HEK293 (cell line): ENCODE measurements at regions not wholly inside any gene's neighbourhood (a gene's known extent, or its start where the extent isn't known, plus 50 kb on each side); places are given as distances from the start of the nearest gene placed in this dataset.

ENCODE experiments used
- CTCF ChIA-PET: fragments of 350-600 bp; formaldehyde crosslinking; extraction: SDS; loops from one replicate; lab custom pipeline; 2021; ENCODE audit warnings: antibody characterized with exemption; lab: Yijun Ruan, JAX
- POLR2A ChIA-PET: fragments of 300-600 bp; formaldehyde crosslinking; extraction: SDS; loops from one replicate; lab custom pipeline; 2020; ENCODE audit warnings: antibody characterized with exemption, inconsistent platforms; lab: Yijun Ruan, JAX
- H3K27ac ChIP-seq: fragments of 200-500 bp; sonication (Bioruptor generic); 2 replicates; pipeline ENCODE4 v1.5.1; 2014; ENCODE audit warnings: low read depth, low read length, control low read depth, inconsistent platforms; ENCODE audit errors: extremely low read depth
- H3K36me3 ChIP-seq, 2 experiments: fragments of 200-500 bp in 1 of 2; sonication (Bioruptor generic) in 1 of 2; 1 replicate in 1 of 2; 2 replicates in 1 of 2; pipeline ENCODE4 v1.5.1; 2014 to 2017; ENCODE audit warnings: inconsistent platforms in 2 of 2, low read length in 2 of 2; ENCODE audit not compliant: control insufficient read depth in 2 of 2, insufficient read depth in 1 of 2
- H3K4me1 ChIP-seq: fragments of 200-500 bp; sonication (Bioruptor generic); 2 replicates; pipeline ENCODE4 v1.5.1; 2014; ENCODE audit warnings: mild to moderate bottlenecking, low read length, inconsistent platforms; ENCODE audit not compliant: control insufficient read depth, insufficient read depth
- H3K4me3 ChIP-seq: 2 replicates; pipeline ENCODE4 v1.5.1; 2011; ENCODE audit warnings: low read depth, mild to moderate bottlenecking, control low read depth, low read length, moderate library complexity
- H3K9me3 ChIP-seq: fragments of 200-500 bp; sonication (Bioruptor generic); 2 replicates; pipeline ENCODE4 v1.5.1; 2014; ENCODE audit warnings: low read depth, low read length, inconsistent platforms; ENCODE audit not compliant: control insufficient read depth, insufficient read depth
- BCL11A ChIP-seq: fragments of 450-650 bp; formaldehyde crosslinking; IDR thresholded peaks from 2 replicates; pipeline ENCODE4 v1.5.1; 2016; ENCODE audit warnings: low read depth, missing biosample characterization, missing genetic modification characterization
- EGR2 ChIP-seq: fragments of 450-650 bp; formaldehyde crosslinking; IDR thresholded peaks from 2 replicates; pipeline ENCODE4 v1.5.1; 2016; ENCODE audit warnings: low read depth, missing biosample characterization, missing genetic modification characterization
- GLI2 ChIP-seq: fragments of 450-650 bp; formaldehyde crosslinking; IDR thresholded peaks from 2 replicates; pipeline ENCODE4; 2017; ENCODE audit warnings: missing biosample characterization, missing genetic modification characterization, low read depth, borderline replicate concordance
- SP7 ChIP-seq: fragments of 450-650 bp; formaldehyde crosslinking; IDR thresholded peaks from 2 replicates; pipeline ENCODE4 v1.5.1; 2016; ENCODE audit warnings: missing biosample characterization, missing genetic modification characterization
- ZBTB7A ChIP-seq: fragments of 450-650 bp; formaldehyde crosslinking; IDR thresholded peaks from 2 replicates; pipeline ENCODE4 v1.5.1; 2016; ENCODE audit warnings: low read depth, missing biosample characterization, missing genetic modification characterization
- ZEB2 ChIP-seq: fragments of 450-650 bp; formaldehyde crosslinking; IDR thresholded peaks from 2 replicates; pipeline ENCODE4 v1.5.1; 2016; ENCODE audit warnings: missing biosample characterization, missing genetic modification characterization
- ZNF133 ChIP-seq: fragments of 450-650 bp; formaldehyde crosslinking; IDR thresholded peaks from 2 replicates; pipeline ENCODE4 v1.5.1; 2016; ENCODE audit warnings: missing biosample characterization, missing genetic modification characterization
- ZNF184 ChIP-seq: fragments of 450-650 bp; IDR thresholded peaks from 2 replicates; pipeline ENCODE4 v1.5.1; 2018; ENCODE audit warnings: missing biosample characterization, mild to moderate bottlenecking, missing genetic modification characterization
- ZNF292 ChIP-seq: fragments of 450-650 bp; formaldehyde crosslinking; IDR thresholded peaks from 2 replicates; pipeline ENCODE4 v1.5.1; 2016; ENCODE audit warnings: low read depth, missing biosample characterization, missing genetic modification characterization, borderline replicate concordance
- ZNF510 ChIP-seq: fragments of 450-650 bp; formaldehyde crosslinking; IDR thresholded peaks from 2 replicates; pipeline ENCODE4 v1.5.1; 2018; ENCODE audit warnings: mild to moderate bottlenecking, missing genetic modification characterization, missing biosample characterization; ENCODE audit not compliant: insufficient replicate concordance
- ZNF585B ChIP-seq: fragments of 450-650 bp; formaldehyde crosslinking; IDR thresholded peaks from 2 replicates; pipeline ENCODE4 v1.5.1; 2016; ENCODE audit warnings: missing biosample characterization, missing genetic modification characterization
- ZNF600 ChIP-seq: fragments of 450-650 bp; formaldehyde crosslinking; IDR thresholded peaks from 2 replicates; pipeline ENCODE4 v1.5.1; 2016; ENCODE audit warnings: missing biosample characterization, missing genetic modification characterization
- ZNF629 ChIP-seq: fragments of 450-650 bp; formaldehyde crosslinking; IDR thresholded peaks from 2 replicates; pipeline ENCODE4 v1.5.1; 2017; ENCODE audit warnings: missing biosample characterization, missing genetic modification characterization
- ZNF830 ChIP-seq: fragments of 450-650 bp; IDR thresholded peaks from 2 replicates; pipeline ENCODE4 v1.5.0; 2018; ENCODE audit warnings: missing biosample characterization, missing genetic modification characterization, low read depth, mild to moderate bottlenecking, moderate library complexity
- ZNF843 ChIP-seq: fragments of 450-650 bp; formaldehyde crosslinking; IDR thresholded peaks from 2 replicates; pipeline ENCODE4 v1.5.1; 2016; ENCODE audit warnings: missing biosample characterization, missing genetic modification characterization
- TF ChIP-seq, protein P1 (sequence below): fragments of 450-650 bp; formaldehyde crosslinking; IDR thresholded peaks from 2 replicates; pipeline ENCODE4 v1.5.1; 2016; ENCODE audit warnings: missing biosample characterization, missing genetic modification characterization
- TF ChIP-seq, protein P2 (sequence below): fragments of 450-650 bp; formaldehyde crosslinking; IDR thresholded peaks from 2 replicates; pipeline ENCODE4 v1.5.1; 2016; ENCODE audit warnings: missing biosample characterization, missing genetic modification characterization
- TF ChIP-seq, protein P3 (sequence below): fragments of 450-650 bp; formaldehyde crosslinking; IDR thresholded peaks from 2 replicates; pipeline ENCODE4 v1.5.1; 2017; ENCODE audit warnings: missing biosample characterization, missing genetic modification characterization
- TF ChIP-seq, protein P4 (sequence below): fragments of 450-650 bp; formaldehyde crosslinking; IDR thresholded peaks from 2 replicates; pipeline ENCODE4 v1.5.1; 2016; ENCODE audit warnings: missing biosample characterization, missing genetic modification characterization
- TF ChIP-seq, protein P5 (sequence below): fragments of 450-650 bp; formaldehyde crosslinking; IDR thresholded peaks from 2 replicates; pipeline ENCODE4 v1.5.1; 2016; ENCODE audit warnings: missing biosample characterization, missing genetic modification characterization
- TF ChIP-seq, protein P6 (sequence below): IDR thresholded peaks from 2 replicates; pipeline ENCODE4 v1.6.1; 2011; ENCODE audit warnings: mild to moderate bottlenecking, low read depth, low read length, borderline replicate concordance
- TF ChIP-seq, protein P7 (sequence below): fragments of 450-650 bp; formaldehyde crosslinking; IDR thresholded peaks from 2 replicates; pipeline ENCODE4 v1.5.1; 2016; ENCODE audit warnings: missing biosample characterization, missing genetic modification characterization

DNA sequence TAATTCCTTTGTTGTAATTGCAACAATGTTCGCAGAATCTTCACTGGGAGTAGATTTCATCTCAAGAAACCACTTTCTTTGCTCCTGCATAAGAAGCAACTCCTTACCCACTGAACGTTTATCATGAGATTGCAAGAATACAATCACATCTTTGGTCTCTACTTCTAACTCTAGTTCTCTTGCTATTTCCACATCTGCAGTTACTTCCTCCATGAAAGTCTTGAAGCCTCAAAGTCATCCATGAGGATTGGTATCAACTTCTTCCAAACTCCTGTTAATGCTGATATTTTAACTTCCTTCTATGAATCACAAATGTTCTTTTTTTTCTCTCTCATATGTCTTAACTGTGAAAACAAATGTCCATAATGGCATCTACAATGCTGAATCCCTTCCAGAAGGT is 118.6 kb upstream of the RAB4A start (continued):
- no peak for TF ChIP-seq ZNF600

DNA sequence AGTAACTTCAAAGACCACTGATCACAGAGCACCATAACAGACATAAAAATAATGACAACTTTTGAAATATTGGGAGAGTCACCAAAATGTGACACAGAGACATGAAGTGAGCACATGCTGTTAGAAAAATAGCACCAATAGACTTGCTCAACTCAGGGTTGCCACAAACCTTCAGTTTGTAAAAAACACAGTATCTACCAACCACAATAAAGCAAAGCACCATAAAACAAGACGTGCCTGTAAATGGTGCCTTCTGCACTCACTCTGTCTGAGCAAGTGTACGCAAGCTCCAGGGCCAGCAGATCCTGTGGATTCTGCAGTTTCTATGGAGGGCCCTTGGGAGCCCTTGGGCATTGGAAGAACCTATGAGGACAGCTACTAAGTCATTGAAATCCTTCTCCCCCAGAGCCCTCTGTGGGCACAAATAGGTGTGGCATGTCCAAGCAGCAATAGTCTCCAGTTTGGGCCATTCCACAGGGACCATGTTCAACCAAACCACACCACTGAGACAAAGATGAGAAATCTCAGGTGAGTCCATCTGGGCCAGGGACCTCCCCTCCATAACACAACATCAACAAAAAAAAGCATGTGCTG is 116.9 kb upstream of the RAB4A start:
- H3K36me3 ChIP-seq: no peaks in the 10 kb centered on the region

DNA sequence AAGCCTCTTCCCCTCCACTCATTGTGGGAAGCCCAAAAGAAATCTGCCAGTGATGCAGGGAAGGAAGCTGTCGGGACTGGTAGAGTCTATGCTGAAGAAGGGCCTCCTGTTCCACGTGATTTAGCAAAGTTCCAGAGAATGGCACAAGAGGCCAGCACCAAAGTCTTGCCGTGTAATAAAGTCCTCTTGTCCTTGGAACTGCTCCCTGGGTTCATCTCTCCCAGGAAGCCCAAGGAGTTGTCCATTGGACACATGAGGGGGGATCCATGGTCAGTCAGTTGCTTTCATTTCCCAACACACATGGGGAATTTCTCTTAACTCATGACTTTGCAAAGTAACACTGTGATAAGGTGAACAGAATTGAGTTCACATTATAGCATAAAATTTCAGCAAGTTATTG is 116.1 kb upstream of the RAB4A start:
- Histone ChIP-seq H3K9me3 (no peaks in the 10 kb centered on the region), H3K4me1 (no peaks in the 10 kb centered on the region; the same call in 1 of the 2 replicates), H3K36me3 (no peaks in the 10 kb centered on the region), H3K27ac (no peak overlapping the region), H3K4me3 (no peak overlapping the region)
- ChIA-PET CTCF (interaction anchor here (1.1 to 5.1 kb wide), 4 partner anchors 73 to 490 kb away, joined by 3 to 26 read pairs (median 16); no protein-coding TSS in a partner anchor), POLR2A (no interaction called here)
- TF ChIP-seq ZBTB7A (tag by site-specific recombination) (no peak), ZNF292 (no peak), ZNF133 (no peak), EGR2 (tag by site-specific recombination) (no peak), ZNF843 (tag by site-specific recombination) (no peak), ZNF585B (tag by site-specific recombination) (no peak), ZNF510 (tag by site-specific recombination) (no peak), GLI2 (tag by site-specific recombination) (no peak), ZEB2 (no peak), SP7 (no peak), ZNF830 (tag by site-specific recombination) (no peak), BCL11A (tag by site-specific recombination) (no peak), ZNF629 (tag by site-specific recombination) (no peak)
- TF ChIP-seq, protein P1, sequence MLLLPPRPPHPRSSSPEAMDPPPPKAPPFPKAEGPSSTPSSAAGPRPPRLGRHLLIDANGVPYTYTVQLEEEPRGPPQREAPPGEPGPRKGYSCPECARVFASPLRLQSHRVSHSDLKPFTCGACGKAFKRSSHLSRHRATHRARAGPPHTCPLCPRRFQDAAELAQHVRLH: no peak
- TF ChIP-seq, protein P2, sequence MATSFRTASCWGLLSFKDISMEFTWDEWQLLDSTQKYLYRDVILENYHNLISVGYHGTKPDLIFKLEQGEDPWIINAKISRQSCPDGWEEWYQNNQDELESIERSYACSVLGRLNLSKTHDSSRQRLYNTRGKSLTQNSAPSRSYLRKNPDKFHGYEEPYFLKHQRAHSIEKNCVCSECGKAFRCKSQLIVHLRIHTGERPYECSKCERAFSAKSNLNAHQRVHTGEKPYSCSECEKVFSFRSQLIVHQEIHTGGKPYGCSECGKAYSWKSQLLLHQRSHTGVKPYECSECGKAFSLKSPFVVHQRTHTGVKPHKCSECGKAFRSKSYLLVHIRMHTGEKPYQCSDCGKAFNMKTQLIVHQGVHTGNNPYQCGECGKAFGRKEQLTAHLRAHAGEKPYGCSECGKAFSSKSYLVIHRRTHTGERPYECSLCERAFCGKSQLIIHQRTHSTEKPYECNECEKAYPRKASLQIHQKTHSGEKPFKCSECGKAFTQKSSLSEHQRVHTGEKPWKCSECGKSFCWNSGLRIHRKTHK (tag by site-specific recombination): no peak
- TF ChIP-seq, protein P3, sequence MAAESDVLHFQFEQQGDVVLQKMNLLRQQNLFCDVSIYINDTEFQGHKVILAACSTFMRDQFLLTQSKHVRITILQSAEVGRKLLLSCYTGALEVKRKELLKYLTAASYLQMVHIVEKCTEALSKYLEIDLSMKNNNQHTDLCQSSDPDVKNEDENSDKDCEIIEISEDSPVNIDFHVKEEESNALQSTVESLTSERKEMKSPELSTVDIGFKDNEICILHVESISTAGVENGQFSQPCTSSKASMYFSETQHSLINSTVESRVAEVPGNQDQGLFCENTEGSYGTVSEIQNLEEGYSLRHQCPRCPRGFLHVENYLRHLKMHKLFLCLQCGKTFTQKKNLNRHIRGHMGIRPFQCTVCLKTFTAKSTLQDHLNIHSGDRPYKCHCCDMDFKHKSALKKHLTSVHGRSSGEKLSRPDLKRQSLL (tag by site-specific recombination): no peak
- TF ChIP-seq, protein P4, sequence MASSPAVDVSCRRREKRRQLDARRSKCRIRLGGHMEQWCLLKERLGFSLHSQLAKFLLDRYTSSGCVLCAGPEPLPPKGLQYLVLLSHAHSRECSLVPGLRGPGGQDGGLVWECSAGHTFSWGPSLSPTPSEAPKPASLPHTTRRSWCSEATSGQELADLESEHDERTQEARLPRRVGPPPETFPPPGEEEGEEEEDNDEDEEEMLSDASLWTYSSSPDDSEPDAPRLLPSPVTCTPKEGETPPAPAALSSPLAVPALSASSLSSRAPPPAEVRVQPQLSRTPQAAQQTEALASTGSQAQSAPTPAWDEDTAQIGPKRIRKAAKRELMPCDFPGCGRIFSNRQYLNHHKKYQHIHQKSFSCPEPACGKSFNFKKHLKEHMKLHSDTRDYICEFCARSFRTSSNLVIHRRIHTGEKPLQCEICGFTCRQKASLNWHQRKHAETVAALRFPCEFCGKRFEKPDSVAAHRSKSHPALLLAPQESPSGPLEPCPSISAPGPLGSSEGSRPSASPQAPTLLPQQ (tag by site-specific recombination): no peak
- TF ChIP-seq, protein P5, sequence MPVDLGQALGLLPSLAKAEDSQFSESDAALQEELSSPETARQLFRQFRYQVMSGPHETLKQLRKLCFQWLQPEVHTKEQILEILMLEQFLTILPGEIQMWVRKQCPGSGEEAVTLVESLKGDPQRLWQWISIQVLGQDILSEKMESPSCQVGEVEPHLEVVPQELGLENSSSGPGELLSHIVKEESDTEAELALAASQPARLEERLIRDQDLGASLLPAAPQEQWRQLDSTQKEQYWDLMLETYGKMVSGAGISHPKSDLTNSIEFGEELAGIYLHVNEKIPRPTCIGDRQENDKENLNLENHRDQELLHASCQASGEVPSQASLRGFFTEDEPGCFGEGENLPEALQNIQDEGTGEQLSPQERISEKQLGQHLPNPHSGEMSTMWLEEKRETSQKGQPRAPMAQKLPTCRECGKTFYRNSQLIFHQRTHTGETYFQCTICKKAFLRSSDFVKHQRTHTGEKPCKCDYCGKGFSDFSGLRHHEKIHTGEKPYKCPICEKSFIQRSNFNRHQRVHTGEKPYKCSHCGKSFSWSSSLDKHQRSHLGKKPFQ: no peak
- TF ChIP-seq, protein P6, sequence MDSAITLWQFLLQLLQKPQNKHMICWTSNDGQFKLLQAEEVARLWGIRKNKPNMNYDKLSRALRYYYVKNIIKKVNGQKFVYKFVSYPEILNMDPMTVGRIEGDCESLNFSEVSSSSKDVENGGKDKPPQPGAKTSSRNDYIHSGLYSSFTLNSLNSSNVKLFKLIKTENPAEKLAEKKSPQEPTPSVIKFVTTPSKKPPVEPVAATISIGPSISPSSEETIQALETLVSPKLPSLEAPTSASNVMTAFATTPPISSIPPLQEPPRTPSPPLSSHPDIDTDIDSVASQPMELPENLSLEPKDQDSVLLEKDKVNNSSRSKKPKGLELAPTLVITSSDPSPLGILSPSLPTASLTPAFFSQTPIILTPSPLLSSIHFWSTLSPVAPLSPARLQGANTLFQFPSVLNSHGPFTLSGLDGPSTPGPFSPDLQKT: no peak

More for the DNA sequence above, 116.9 kb upstream of the RAB4A start:
- POLR2A ChIA-PET: no interaction called here
- Histone ChIP-seq H3K4me1 (no peaks in the 10 kb centered on the region; the same call in 1 of the 2 replicates), H3K4me3 (no peak overlapping the region), H3K9me3 (no peaks in the 10 kb centered on the region), H3K27ac (no peak overlapping the region)
- TF ChIP-seq, protein P7, sequence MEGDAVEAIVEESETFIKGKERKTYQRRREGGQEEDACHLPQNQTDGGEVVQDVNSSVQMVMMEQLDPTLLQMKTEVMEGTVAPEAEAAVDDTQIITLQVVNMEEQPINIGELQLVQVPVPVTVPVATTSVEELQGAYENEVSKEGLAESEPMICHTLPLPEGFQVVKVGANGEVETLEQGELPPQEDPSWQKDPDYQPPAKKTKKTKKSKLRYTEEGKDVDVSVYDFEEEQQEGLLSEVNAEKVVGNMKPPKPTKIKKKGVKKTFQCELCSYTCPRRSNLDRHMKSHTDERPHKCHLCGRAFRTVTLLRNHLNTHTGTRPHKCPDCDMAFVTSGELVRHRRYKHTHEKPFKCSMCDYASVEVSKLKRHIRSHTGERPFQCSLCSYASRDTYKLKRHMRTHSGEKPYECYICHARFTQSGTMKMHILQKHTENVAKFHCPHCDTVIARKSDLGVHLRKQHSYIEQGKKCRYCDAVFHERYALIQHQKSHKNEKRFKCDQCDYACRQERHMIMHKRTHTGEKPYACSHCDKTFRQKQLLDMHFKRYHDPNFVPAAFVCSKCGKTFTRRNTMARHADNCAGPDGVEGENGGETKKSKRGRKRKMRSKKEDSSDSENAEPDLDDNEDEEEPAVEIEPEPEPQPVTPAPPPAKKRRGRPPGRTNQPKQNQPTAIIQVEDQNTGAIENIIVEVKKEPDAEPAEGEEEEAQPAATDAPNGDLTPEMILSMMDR (tag by site-specific recombination): peak; percentile 12; the same call in 1 of the 2 replicates
- no peak for TF ChIP-seq ZNF184 (tag by site-specific recombination)
- CTCF ChIA-PET: interaction anchor here (1.1 to 5.1 kb wide), 2 partner anchors 15 to 73 kb away, joined by 3 to 26 read pairs; no protein-coding TSS in a partner anchor
